ENCODE measurements at regions not wholly inside any gene's neighbourhood (a gene's known extent, or its start where the extent isn't known, plus 50 kb on each side); places are given as distances from the start of the nearest gene placed in this dataset.

- no peak for TF ChIP-seq EZH2 (IDR thresholded peaks at IDR 0.05; ENCODE audit: insufficient read depth, poor library complexity, severe bottlenecking)
- TF ChIP-seq EZH2phosphoT487 (IDR thresholded peaks at IDR 0.05; ENCODE audit: insufficient read depth, low read depth), result no peak
These were observed 176.5 kb downstream of the RBM43 start for GRCh38 chr2:151085181-151085611.
